ENCODE measurements at regions not wholly inside any gene's neighbourhood (a gene's known extent, or its start where the extent isn't known, plus 50 kb on each side); places are given as distances from the start of the nearest gene placed in this dataset.

DNA sequence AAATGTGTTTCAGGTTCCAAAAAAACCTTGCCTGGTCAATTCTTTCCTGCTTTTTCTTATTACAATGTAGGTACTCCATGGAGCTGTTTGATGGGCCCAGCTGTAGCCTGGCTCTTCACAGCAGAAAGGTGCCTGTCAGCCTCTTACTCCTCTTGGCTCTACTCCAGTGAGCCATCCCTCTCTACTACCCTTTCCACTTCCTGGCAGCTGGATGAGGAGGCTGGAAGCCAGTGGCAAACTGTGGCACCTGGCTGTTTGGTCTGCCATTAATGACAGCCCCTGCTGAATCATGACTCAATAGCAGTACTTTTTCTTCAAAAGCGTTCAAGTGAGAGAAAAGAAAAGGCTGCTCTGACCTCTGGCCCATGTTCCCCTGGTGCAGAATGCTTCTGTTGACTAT is 618.1 kb downstream of the PYDC2 start:
- POLR2A ChIA-PET: no interaction called here

GRCh38 chr3:192080336-192080735 is 619.4 kb downstream of the PYDC2 start:
- no TSS peak for BruUV-seq (replicated peaks)
- ChIA-PET POLR2A (no interaction called here), CTCF (no interaction called here)
- TF ChIP-seq SIN3A (IDR thresholded peaks at IDR 0.05; ENCODE audit: borderline replicate concordance, insufficient read depth, low read depth, low read length): no peak
- no peak for TF ChIP-seq POLR2AphosphoS5 (IDR thresholded peaks at IDR 0.05; ENCODE audit: low read depth, low read length)
- no peak for TF ChIP-seq TCF7L2 (IDR thresholded peaks at IDR 0.05; ENCODE audit: low read depth, low read length)
- TF ChIP-seq, protein P1, sequence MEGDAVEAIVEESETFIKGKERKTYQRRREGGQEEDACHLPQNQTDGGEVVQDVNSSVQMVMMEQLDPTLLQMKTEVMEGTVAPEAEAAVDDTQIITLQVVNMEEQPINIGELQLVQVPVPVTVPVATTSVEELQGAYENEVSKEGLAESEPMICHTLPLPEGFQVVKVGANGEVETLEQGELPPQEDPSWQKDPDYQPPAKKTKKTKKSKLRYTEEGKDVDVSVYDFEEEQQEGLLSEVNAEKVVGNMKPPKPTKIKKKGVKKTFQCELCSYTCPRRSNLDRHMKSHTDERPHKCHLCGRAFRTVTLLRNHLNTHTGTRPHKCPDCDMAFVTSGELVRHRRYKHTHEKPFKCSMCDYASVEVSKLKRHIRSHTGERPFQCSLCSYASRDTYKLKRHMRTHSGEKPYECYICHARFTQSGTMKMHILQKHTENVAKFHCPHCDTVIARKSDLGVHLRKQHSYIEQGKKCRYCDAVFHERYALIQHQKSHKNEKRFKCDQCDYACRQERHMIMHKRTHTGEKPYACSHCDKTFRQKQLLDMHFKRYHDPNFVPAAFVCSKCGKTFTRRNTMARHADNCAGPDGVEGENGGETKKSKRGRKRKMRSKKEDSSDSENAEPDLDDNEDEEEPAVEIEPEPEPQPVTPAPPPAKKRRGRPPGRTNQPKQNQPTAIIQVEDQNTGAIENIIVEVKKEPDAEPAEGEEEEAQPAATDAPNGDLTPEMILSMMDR (IDR thresholded peaks at IDR 0.05): no peak
- TF ChIP-seq, protein P2, sequence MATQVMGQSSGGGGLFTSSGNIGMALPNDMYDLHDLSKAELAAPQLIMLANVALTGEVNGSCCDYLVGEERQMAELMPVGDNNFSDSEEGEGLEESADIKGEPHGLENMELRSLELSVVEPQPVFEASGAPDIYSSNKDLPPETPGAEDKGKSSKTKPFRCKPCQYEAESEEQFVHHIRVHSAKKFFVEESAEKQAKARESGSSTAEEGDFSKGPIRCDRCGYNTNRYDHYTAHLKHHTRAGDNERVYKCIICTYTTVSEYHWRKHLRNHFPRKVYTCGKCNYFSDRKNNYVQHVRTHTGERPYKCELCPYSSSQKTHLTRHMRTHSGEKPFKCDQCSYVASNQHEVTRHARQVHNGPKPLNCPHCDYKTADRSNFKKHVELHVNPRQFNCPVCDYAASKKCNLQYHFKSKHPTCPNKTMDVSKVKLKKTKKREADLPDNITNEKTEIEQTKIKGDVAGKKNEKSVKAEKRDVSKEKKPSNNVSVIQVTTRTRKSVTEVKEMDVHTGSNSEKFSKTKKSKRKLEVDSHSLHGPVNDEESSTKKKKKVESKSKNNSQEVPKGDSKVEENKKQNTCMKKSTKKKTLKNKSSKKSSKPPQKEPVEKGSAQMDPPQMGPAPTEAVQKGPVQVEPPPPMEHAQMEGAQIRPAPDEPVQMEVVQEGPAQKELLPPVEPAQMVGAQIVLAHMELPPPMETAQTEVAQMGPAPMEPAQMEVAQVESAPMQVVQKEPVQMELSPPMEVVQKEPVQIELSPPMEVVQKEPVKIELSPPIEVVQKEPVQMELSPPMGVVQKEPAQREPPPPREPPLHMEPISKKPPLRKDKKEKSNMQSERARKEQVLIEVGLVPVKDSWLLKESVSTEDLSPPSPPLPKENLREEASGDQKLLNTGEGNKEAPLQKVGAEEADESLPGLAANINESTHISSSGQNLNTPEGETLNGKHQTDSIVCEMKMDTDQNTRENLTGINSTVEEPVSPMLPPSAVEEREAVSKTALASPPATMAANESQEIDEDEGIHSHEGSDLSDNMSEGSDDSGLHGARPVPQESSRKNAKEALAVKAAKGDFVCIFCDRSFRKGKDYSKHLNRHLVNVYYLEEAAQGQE (IDR thresholded peaks at IDR 0.05; ENCODE audit: insufficient read depth in 1 of 2, low read depth in 2 of 2, low read length in 1 of 2): no peak
- Histone ChIP-seq H3K36me3 (ENCODE audit: control insufficient read depth, insufficient read depth, low read length) (no peaks in the 10 kb centered on the region), H3K4me1 (ENCODE audit: control insufficient read depth, insufficient read depth, low read length) (no peaks in the 10 kb centered on the region), H3K27me3 (ENCODE audit: control insufficient read depth, insufficient read depth, low read length) (no peaks in the 10 kb centered on the region), H3K27ac (ENCODE audit: low read length) (no peak overlapping the region), H3K4me3 (ENCODE audit: low read depth in 2 of 2, low read length in 2 of 2) (no peak overlapping the region), H3K9me3 (ENCODE audit: control insufficient read depth, insufficient read depth, low read depth, low read length) (no peaks in the 10 kb centered on the region)
- intact Hi-C loops (cut with micrococcal nuclease; ENCODE audit: unreplicated experiment): no loop called here
- no peak for ATAC-seq
- DNase-seq (ENCODE audit: low read depth, low spot score): no peak
- in situ Hi-C loops (cut with HindIII; ENCODE audit: low pct_unique_long_range_greater_than_20kb, low sequenced_read_pairs): no loop called here

More for the DNA sequence above, 618.1 kb downstream of the PYDC2 start:
- in situ Hi-C loops (cut with HindIII; ENCODE audit: low pct_unique_long_range_greater_than_20kb, low sequenced_read_pairs): no loop called here
- DNase-seq (ENCODE audit: low read depth, low spot score) (no peak), ATAC-seq (no peak)
- no peaks in the 10 kb centered on the region for H3K27me3 ChIP-seq (ENCODE audit: control insufficient read depth, insufficient read depth, low read length)
- H3K4me1 ChIP-seq (ENCODE audit: control insufficient read depth, insufficient read depth, low read length): no peaks in the 10 kb centered on the region
- TF ChIP-seq POLR2AphosphoS5 (IDR thresholded peaks at IDR 0.05; ENCODE audit: low read depth, low read length) (no peak), SIN3A (IDR thresholded peaks at IDR 0.05; ENCODE audit: borderline replicate concordance, insufficient read depth, low read depth, low read length) (no peak), TCF7L2 (IDR thresholded peaks at IDR 0.05; ENCODE audit: low read depth, low read length) (no peak)
- TF ChIP-seq, protein P1 (IDR thresholded peaks at IDR 0.05): no peak
- TF ChIP-seq, protein P2 (IDR thresholded peaks at IDR 0.05; ENCODE audit: insufficient read depth in 1 of 2, low read depth in 2 of 2, low read length in 1 of 2): no peak
- BruUV-seq (replicated peaks): no TSS peak
- no peak overlapping the region for H3K27ac ChIP-seq (ENCODE audit: low read length)
- CTCF ChIA-PET: no interaction called here
- no peaks in the 10 kb centered on the region for H3K36me3 ChIP-seq (ENCODE audit: control insufficient read depth, insufficient read depth, low read length)
- no peaks in the 10 kb centered on the region for H3K9me3 ChIP-seq (ENCODE audit: control insufficient read depth, insufficient read depth, low read depth, low read length)
- H3K4me3 ChIP-seq (ENCODE audit: low read depth in 2 of 2, low read length in 2 of 2): no peak overlapping the region
- intact Hi-C loops (cut with micrococcal nuclease; ENCODE audit: unreplicated experiment): no loop called here

Measured in Panc1 (cell line).